ENCODE measurements at regions not wholly inside any gene's neighbourhood (a gene's known extent, or its start where the extent isn't known, plus 50 kb on each side); places are given as distances from the start of the nearest gene placed in this dataset.
A peak's percentile ranks its signal among the peaks of the same experiment; 100 is the strongest.
"Not testable (repeated sequence)": the region's sequence is repeated elsewhere in the genome, so short reads cannot be mapped to it uniquely, and the experiment has no call there.

GRCh38 chr20:48498939-48499338 lies 328.9 kb downstream of the PREX1 start:
- ATAC-seq (replicated peaks in 6 of 8); H3K27ac ChIP-seq; in situ Hi-C loops (cut with MboI; ENCODE audit: low pct_unique_long_range_greater_than_20kb in 2 of 9, low sequenced_read_pairs in 9 of 9, unreplicated experiment in 9 of 9); H3K4me3 ChIP-seq: not testable (repeated sequence)
- H3K4me1 ChIP-seq (replicated peaks in 1 of 2) = peaks cover 6 to 12% of the 10 kb centered on the region in 2 donors
- WGBS, 10 experiments = 30 to 80% methylated on average over 2 of the region's 4 CpGs; no CpG with 5 or more reads in 8 of the 10 experiments

DNA sequence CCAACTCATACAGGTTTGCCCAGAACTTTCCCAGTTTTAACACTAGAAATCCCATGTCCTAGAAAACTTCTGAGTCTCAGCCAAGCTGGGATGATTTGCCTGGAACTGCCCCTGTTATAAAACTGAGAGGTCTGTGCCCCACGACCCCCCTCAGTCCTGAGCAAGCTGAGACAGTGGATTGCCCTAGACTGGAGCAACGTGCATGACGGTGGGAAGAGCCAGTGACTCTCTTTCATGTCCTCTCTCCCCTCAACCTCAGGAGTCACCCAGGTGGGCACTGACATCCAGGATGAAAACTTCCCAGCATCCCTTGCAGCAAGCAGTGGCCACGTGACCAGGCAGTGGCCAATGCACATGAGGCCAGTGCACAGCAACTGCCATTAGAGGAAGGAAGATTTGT lies 329.7 kb downstream of the PREX1 start:
- 56 to 95% (median 75%) methylated on average over 1 to 3 of the region's 4 CpGs; no CpG with 5 or more reads in 5 of the 10 experiments for WGBS, 10 experiments
- ATAC-seq (replicated peaks in 6 of 8); H3K4me3 ChIP-seq; in situ Hi-C loops (cut with MboI; ENCODE audit: low pct_unique_long_range_greater_than_20kb in 2 of 9, low sequenced_read_pairs in 9 of 9, unreplicated experiment in 9 of 9): not testable (repeated sequence)
- Histone ChIP-seq H3K27ac (peak overlapping the region in 1 of 2 donors; percentile 62), H3K4me1 (replicated peaks in 1 of 2) (peaks cover 6 to 12% of the 10 kb centered on the region in 2 donors)

- no peak for ATAC-seq (replicated peaks in 6 of 8)
- H3K27ac ChIP-seq = no peak overlapping the region
- no peak overlapping the region for H3K4me3 ChIP-seq
- in situ Hi-C loops (cut with MboI; ENCODE audit: low pct_unique_long_range_greater_than_20kb in 2 of 9, low sequenced_read_pairs in 9 of 9, unreplicated experiment in 9 of 9) = no loop called here
- H3K4me1 ChIP-seq (replicated peaks in 1 of 2) = peaks cover 43 to 48% of the 10 kb centered on the region in 2 donors
- 0 to 95% (median 60%) methylated on average over 1 to 6 of the region's 8 CpGs for WGBS, 10 experiments
These were observed 333.8 kb downstream of the PREX1 start for GRCh38 chr20:48493966-48494365.

DNA sequence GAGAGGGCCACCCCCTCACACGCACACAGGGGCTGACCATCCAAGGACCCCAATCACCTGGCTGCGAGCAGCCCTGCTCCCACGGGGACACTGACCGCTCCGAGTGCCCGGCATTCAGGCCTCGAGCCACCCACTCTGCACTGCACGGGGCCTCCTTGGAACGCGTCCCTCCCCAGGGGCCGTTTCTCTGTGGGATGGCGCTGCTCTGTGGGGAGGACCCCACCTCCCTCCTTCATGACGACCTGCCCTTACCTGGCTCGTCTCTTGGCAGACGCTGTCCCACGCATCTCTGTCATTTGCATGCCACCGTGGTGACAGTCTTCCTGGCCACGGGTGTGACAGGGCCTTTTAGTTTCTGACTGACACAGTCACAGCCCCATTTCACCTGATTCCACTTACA lies 334.5 kb downstream of the PREX1 start:
- ATAC-seq (replicated peaks in 6 of 8) = not testable (repeated sequence)
- WGBS, 10 experiments = no CpG with 5 or more reads among the region's 18 CpGs

GRCh38 chr20:48492715-48493070 lies 335.1 kb downstream of the PREX1 start:
- no peak overlapping the region for H3K4me3 ChIP-seq
- H3K27ac ChIP-seq = peak overlapping the region; percentile 53 to 83
- no peak for ATAC-seq (replicated peaks in 6 of 8)
- in situ Hi-C loops (cut with MboI; ENCODE audit: low pct_unique_long_range_greater_than_20kb in 2 of 9, low sequenced_read_pairs in 9 of 9, unreplicated experiment in 9 of 9) = no loop called here
- WGBS, 10 experiments = 30 to 100% (median 74%) methylated on average over 1 to 6 of the region's 11 CpGs; no CpG with 5 or more reads in 6 of the 10 experiments
- H3K4me1 ChIP-seq (replicated peaks in 1 of 2) = peaks cover 45 to 50% of the 10 kb centered on the region in 2 donors

More for the DNA sequence above, 334.5 kb downstream of the PREX1 start:
- H3K4me1 ChIP-seq (replicated peaks in 1 of 2) = peaks cover 44 to 48% of the 10 kb centered on the region in 2 donors
- in situ Hi-C loops (cut with MboI; ENCODE audit: low pct_unique_long_range_greater_than_20kb in 2 of 9, low sequenced_read_pairs in 9 of 9, unreplicated experiment in 9 of 9); H3K27ac ChIP-seq; H3K4me3 ChIP-seq: not testable (repeated sequence)

GRCh38 chr20:48492015-48492714 lies 335.6 kb downstream of the PREX1 start:
- H3K4me1 ChIP-seq (replicated peaks in 1 of 2) = peaks cover 45 to 50% of the 10 kb centered on the region in 2 donors
- peak overlapping the region; percentile 53 to 83 for H3K27ac ChIP-seq
- WGBS, 10 experiments = 36 to 90% (median 75%) methylated on average over 2 to 12 of the region's 17 CpGs; no CpG with 5 or more reads in 3 of the 10 experiments
- H3K4me3 ChIP-seq = no peak overlapping the region
- ATAC-seq (replicated peaks in 6 of 8) = peak in 5 of 8 experiments; percentile 34 to 66 (median 43)
- in situ Hi-C loops (cut with MboI; ENCODE audit: low pct_unique_long_range_greater_than_20kb in 2 of 9, low sequenced_read_pairs in 9 of 9, unreplicated experiment in 9 of 9) = no loop called here

DNA sequence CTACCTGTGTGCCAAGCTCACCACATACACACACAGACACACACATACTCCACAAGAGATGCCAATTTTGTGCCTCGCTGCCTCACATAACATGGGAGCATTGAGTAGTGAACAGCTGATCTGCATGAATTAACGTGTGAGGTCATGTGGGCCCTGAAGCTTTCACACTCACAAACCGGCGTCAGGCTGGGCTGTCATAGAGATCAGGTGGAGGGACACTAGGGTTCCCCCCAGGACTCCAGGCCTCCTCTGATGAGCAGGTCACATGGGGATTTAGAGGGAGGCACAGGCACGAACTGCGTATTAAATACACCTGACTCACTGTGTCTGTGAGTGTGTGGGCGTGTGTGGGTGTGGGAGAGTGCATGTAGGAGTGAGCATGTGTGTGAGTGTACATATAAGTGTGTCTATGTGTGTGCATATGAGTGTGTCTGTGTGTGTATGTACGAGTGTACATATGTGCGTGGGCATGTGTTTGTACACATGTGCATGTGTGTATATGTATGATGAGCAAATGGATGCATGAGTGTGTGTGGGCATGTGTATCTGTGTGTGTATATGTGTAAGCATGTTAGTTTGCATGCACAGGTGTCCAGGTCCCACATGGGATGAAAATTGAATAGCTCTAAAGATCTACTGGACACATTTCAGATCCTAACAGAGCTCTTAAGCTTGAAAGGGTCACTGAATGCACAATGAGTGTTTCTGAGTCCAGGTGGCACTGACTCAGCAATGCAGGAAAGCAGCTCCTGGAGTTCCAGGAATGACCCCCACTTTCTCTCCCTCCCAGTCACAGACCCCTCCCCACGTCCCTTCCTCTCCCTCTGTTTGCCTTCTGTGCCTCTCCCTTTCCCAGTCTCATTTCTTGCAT lies 336.6 kb downstream of the PREX1 start:
- H3K4me1 ChIP-seq (replicated peaks in 1 of 2) = peaks cover 48 to 57% of the 10 kb centered on the region in 2 donors
- peak overlapping the region in 1 of 2 donors; percentile 83 for H3K27ac ChIP-seq
- ATAC-seq (replicated peaks in 6 of 8) = peak in 5 of 8 experiments; percentile 14 to 60 (median 43)
- WGBS, 10 experiments = 39 to 100% (median 74%) methylated on average over 1 to 4 of the region's 10 CpGs; no CpG with 5 or more reads in 4 of the 10 experiments
- in situ Hi-C loops (cut with MboI; ENCODE audit: low pct_unique_long_range_greater_than_20kb in 2 of 9, low sequenced_read_pairs in 9 of 9, unreplicated experiment in 9 of 9) = no loop called here
- no peak overlapping the region for H3K4me3 ChIP-seq

DNA sequence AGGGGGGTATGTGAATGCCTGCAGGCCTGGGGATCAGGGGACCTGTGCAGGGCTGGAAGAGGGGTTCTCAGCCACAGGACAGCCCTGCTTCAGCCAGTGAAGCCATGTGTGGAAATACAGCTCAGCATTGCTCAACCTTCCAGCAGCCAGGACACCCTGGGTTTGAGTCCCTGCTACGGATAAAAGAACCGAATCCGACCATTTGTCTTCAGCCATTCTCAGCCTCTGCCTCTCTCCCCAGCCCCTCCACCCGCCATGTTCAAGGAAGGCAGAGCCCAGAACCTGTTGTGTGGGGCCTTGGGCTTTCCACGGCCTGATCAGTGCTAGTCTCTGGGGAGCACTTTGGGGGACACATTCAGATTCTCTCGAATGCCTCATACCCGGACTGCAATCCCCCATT lies 337.5 kb downstream of the PREX1 start:
- ATAC-seq (replicated peaks in 6 of 8); in situ Hi-C loops (cut with MboI; ENCODE audit: low pct_unique_long_range_greater_than_20kb in 2 of 9, low sequenced_read_pairs in 9 of 9, unreplicated experiment in 9 of 9); H3K4me3 ChIP-seq: not testable (repeated sequence)
- peaks cover 54 to 63% of the 10 kb centered on the region in 2 donors for H3K4me1 ChIP-seq (replicated peaks in 1 of 2)
- peak overlapping the region in 1 of 2 donors; percentile 32 for H3K27ac ChIP-seq
- 31 to 100% (median 80%) methylated on average over 3 of the region's 7 CpGs; no CpG with 5 or more reads in 7 of the 10 experiments for WGBS, 10 experiments

DNA sequence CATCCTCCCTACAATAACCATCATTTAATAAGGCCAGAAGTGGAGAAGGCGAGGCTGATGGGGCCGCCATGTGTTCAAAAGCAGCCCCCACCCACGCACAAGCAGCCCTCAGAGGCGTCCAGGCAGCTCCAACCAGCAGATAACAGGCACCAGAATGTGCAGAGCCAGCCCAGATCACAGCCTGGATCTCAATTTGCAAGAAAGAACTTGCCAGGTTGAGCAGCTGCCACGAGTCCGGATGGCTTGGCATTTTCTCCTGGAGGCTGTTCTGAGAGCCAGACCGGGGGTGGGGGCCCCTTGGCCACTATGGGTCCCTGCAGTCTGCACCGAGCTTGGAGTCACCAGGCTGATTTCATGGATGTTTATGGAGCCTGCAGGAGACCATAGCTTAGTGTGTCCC lies 338.1 kb downstream of the PREX1 start:
- Histone ChIP-seq H3K4me3 (no peak overlapping the region), H3K27ac (no peak overlapping the region), H3K4me1 (replicated peaks in 1 of 2) (peaks cover 54 to 63% of the 10 kb centered on the region in 2 donors)
- ATAC-seq (replicated peaks in 6 of 8) = peak in 1 of 8 experiments; percentile 15
- WGBS, 10 experiments = 5 to 83% (median 42%) methylated on average over 2 to 6 of the region's 8 CpGs; no CpG with 5 or more reads in 6 of the 10 experiments
- in situ Hi-C loops (cut with MboI; ENCODE audit: low pct_unique_long_range_greater_than_20kb in 2 of 9, low sequenced_read_pairs in 9 of 9, unreplicated experiment in 9 of 9) = no loop called here

DNA sequence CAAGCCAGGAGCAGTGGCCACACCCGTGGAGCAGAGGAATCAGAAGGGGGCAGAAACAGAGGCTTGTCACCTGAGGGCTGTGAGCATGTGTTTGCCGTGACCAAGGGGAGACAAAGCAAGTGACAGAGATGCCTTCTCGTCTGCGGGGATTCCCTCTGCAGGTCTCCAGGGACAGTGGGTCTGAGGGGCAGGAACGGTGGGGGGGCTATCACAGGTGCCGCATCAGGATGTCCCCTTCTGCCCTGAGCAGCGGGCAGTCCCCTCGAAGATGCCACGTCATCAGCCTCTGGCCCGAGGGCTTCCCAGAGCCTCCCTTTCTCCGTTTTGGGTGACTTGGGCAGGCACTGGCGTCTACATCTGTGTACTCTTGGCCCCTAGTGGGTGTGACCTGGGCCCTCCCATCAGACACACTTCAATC lies 338.7 kb downstream of the PREX1 start:
- Histone ChIP-seq H3K4me1 (replicated peaks in 1 of 2) (peaks cover 54 to 63% of the 10 kb centered on the region in 2 donors), H3K27ac (peak overlapping the region in 1 of 2 donors; percentile 59), H3K4me3 (no peak overlapping the region)
- 93 to 97% methylated on average over 3 to 5 of the region's 12 CpGs; no CpG with 5 or more reads in 8 of the 10 experiments for WGBS, 10 experiments
- in situ Hi-C loops (cut with MboI; ENCODE audit: low pct_unique_long_range_greater_than_20kb in 2 of 9, low sequenced_read_pairs in 9 of 9, unreplicated experiment in 9 of 9) = no loop called here
- ATAC-seq (replicated peaks in 6 of 8) = peak in 2 of 8 experiments; percentile 12 to 25

GRCh38 chr20:48488334-48489034 lies 339.3 kb downstream of the PREX1 start:
- WGBS, 10 experiments = 4 to 83% (median 8%) methylated on average over 1 to 3 of the region's 9 CpGs; no CpG with 5 or more reads in 7 of the 10 experiments

DNA sequence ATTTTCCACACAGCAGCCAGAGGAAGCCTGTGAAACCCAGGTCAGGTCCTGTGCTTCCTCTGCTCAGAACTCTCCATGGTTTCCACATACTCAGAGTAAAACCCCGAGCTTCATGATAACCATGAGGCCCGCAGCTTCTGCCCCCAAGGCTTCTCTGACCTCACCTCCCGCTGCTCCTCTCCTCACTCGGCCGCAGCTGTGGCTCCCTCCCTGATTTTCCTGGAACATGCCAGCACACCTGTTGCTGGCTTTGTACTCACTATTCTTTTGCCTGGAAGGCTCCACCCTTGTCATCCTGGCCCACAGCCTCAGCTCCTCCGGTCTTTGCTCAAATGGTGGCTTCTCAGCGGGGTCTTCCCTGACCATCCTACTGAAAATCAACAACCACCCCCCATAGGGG lies 341.7 kb downstream of the PREX1 start:
- in situ Hi-C loops (cut with MboI; ENCODE audit: low pct_unique_long_range_greater_than_20kb in 2 of 9, low sequenced_read_pairs in 9 of 9, unreplicated experiment in 9 of 9) = no loop called here
- WGBS, 10 experiments = 43 to 96% (median 52%) methylated on average over 1 to 5 of the region's 7 CpGs; no CpG with 5 or more reads in 5 of the 10 experiments
- H3K4me3 ChIP-seq = no peak overlapping the region
- peaks cover 38 to 44% of the 10 kb centered on the region in 2 donors for H3K4me1 ChIP-seq (replicated peaks in 1 of 2)
- ATAC-seq (replicated peaks in 6 of 8) = peak in 1 of 8 experiments; percentile 26
- H3K27ac ChIP-seq = no peak overlapping the region

More at GRCh38 chr20:48488334-48489034, 339.3 kb downstream of the PREX1 start:
- H3K4me3 ChIP-seq; in situ Hi-C loops (cut with MboI; ENCODE audit: low pct_unique_long_range_greater_than_20kb in 2 of 9, low sequenced_read_pairs in 9 of 9, unreplicated experiment in 9 of 9): not testable (repeated sequence)
- Histone ChIP-seq H3K4me1 (replicated peaks in 1 of 2) (peaks cover 54 to 63% of the 10 kb centered on the region in 2 donors), H3K27ac (peak overlapping the region in 1 of 2 donors; percentile 59)
- peak; percentile 50 to 92 (median 78) for ATAC-seq (replicated peaks in 6 of 8)

Data from motor neuron (in vitro differentiated cells).